ENCODE measurements at regions not wholly inside any gene's neighbourhood (a gene's known extent, or its start where the extent isn't known, plus 50 kb on each side); places are given as distances from the start of the nearest gene placed in this dataset.

DNA sequence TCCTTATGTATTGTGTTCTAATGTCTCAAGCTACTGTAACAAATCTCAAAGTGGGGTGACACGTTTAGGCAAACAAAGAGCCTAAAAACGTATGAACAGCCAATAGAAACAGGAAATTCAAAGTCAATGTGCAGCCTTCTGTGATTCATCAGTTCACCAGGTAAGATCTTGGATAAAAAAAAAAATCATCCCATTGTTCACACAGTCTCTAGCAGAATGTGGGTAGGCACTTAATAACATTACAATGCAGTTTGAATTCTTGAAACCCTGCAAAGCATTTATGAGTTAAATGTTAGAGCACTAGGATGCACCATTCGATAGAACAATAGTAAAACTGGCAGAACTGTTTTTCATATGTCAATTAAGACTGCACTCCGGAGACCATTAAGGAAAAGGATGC lies 88.2 kb upstream of the HDAC9 start:
- no peak for TF ChIP-seq CTCF (IDR thresholded peaks at IDR 0.05; ENCODE audit: low read depth, low read length)
- no peak for TF ChIP-seq MAX (IDR thresholded peaks at IDR 0.05; ENCODE audit: low read depth, low read length)
- no peak for TF ChIP-seq MYC (IDR thresholded peaks at IDR 0.05; ENCODE audit: low read depth, low read length)
- TF ChIP-seq POLR2A (IDR thresholded peaks at IDR 0.05; ENCODE audit: extremely low read depth, insufficient read length): no peak
- no peak for DNase-seq (ENCODE audit: low read depth)

DNA sequence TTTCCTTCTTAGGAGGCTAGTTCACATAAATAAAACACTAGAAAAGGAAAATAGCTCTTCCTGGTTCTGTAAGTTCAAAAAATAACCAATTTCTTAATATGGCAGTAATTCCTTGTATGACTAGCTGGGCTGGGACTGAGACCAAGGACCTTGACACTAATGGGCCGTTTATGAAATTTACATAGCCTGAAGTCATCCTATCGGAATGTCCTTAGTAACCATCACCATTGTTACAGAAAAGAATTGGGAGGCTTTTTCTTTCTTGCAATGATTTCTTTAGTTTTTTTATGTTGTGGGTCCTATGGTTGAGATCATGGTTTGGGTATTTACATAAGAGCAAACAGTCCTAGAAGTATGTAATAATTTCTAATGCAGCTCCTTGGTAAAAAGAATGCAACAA lies 87.1 kb upstream of the HDAC9 start:
- H3K4me3 ChIP-seq (ENCODE audit: low read depth, low read length): no peak overlapping the region
- DNase-seq (ENCODE audit: low read depth): no peak
- TF ChIP-seq CTCF (IDR thresholded peaks at IDR 0.05; ENCODE audit: low read depth, low read length) (no peak), MYC (IDR thresholded peaks at IDR 0.05; ENCODE audit: low read depth, low read length) (no peak), MAX (IDR thresholded peaks at IDR 0.05; ENCODE audit: low read depth, low read length) (no peak), POLR2A (IDR thresholded peaks at IDR 0.05; ENCODE audit: extremely low read depth, insufficient read length) (no peak)

More for the DNA sequence above, 88.2 kb upstream of the HDAC9 start:
- no peak overlapping the region for H3K4me3 ChIP-seq (ENCODE audit: low read depth, low read length)

DNA sequence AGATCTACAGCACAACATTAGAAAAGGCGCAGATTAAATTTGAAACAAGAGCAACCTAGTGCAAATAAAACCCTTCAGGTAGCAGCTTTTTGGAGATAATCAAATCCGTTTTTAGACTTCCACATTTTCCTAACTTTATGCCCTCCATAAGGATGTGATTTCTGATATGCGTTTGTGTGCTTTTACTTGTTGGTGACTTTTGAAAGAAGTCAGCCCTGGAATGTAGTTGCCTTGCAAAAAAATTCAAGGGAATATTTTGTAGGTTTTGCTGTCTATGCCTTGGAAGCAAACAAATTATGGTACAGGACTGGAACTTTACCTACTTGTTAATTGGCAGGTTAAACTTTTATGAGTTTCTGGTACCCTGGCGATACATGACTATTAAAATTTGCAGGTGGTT lies 86.7 kb upstream of the HDAC9 start:
- no peak overlapping the region for H3K4me3 ChIP-seq (ENCODE audit: low read depth, low read length)
- no peak for DNase-seq (ENCODE audit: low read depth)
- TF ChIP-seq MAX (IDR thresholded peaks at IDR 0.05; ENCODE audit: low read depth, low read length) (no peak), CTCF (IDR thresholded peaks at IDR 0.05; ENCODE audit: low read depth, low read length) (no peak), MYC (IDR thresholded peaks at IDR 0.05; ENCODE audit: low read depth, low read length) (no peak)

DNA sequence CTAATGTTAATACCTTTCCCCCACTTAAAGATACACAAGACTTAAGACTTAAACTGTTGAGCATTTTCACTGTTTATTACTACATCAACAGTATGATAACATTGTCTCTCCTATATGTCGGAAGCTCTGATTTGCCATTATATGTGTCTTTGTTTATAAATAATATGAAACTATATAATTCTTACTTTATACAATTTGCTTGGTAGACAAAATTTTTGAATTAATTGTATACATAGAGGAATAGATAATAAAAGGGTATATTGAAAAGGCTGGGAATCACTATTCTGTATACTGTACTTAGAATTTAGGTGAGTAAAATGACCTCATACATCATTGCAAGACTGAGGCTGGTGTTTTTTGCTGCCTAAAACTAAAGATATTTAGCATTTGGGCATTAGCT lies 82.1 kb upstream of the HDAC9 start:
- TF ChIP-seq POLR2A (IDR thresholded peaks at IDR 0.05; ENCODE audit: extremely low read depth, insufficient read length) (no peak), MYC (IDR thresholded peaks at IDR 0.05; ENCODE audit: low read depth, low read length) (no peak), MAX (IDR thresholded peaks at IDR 0.05; ENCODE audit: low read depth, low read length) (no peak), CTCF (IDR thresholded peaks at IDR 0.05; ENCODE audit: low read depth, low read length) (no peak)
- DNase-seq (ENCODE audit: low read depth): no peak
- no peak overlapping the region for H3K4me3 ChIP-seq (ENCODE audit: low read depth, low read length)

DNA sequence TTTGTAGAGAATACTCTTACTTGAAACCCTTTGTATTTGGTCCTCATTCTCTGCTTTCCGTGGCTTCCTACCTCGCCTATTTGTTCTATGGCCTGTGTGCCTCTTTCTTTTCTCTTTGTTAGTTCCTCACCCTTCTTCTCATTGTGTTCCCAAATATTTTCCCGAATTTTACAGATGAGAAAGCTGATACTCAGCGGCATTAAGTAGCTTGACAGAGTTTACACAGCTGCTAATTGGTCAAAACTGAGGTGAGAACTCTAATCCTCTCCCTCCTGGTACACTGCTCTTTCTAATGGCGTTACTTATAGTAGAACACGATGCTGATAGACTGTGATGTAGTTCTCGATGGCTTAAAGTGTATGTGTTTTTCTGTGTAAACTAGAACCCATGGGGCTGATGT lies 80.7 kb upstream of the HDAC9 start:
- DNase-seq (ENCODE audit: low read depth): no peak
- TF ChIP-seq POLR2A (IDR thresholded peaks at IDR 0.05; ENCODE audit: extremely low read depth, insufficient read length) (no peak), MYC (IDR thresholded peaks at IDR 0.05; ENCODE audit: low read depth, low read length) (no peak), MAX (IDR thresholded peaks at IDR 0.05; ENCODE audit: low read depth, low read length) (no peak), CTCF (IDR thresholded peaks at IDR 0.05; ENCODE audit: low read depth, low read length) (no peak)
- no peak overlapping the region for H3K4me3 ChIP-seq (ENCODE audit: low read depth, low read length)

GRCh38 chr7:18416988-18417387 lies 78.6 kb upstream of the HDAC9 start:
- TF ChIP-seq MAX (IDR thresholded peaks at IDR 0.05; ENCODE audit: low read depth, low read length): no peak
- TF ChIP-seq MYC (IDR thresholded peaks at IDR 0.05; ENCODE audit: low read depth, low read length): no peak
- no peak for TF ChIP-seq CTCF (IDR thresholded peaks at IDR 0.05; ENCODE audit: low read depth, low read length)
- no peak for TF ChIP-seq POLR2A (IDR thresholded peaks at IDR 0.05; ENCODE audit: extremely low read depth, insufficient read length)
- no peak for DNase-seq (ENCODE audit: low read depth)
- no peak overlapping the region for H3K4me3 ChIP-seq (ENCODE audit: low read depth, low read length)

All from NB4 (cell line).